ENCODE measurements at regions not wholly inside any gene's neighbourhood (a gene's known extent, or its start where the extent isn't known, plus 50 kb on each side); places are given as distances from the start of the nearest gene placed in this dataset.
"Not testable (repeated sequence)": the region's sequence is repeated elsewhere in the genome, so short reads cannot be mapped to it uniquely, and the experiment has no call there.

DNA sequence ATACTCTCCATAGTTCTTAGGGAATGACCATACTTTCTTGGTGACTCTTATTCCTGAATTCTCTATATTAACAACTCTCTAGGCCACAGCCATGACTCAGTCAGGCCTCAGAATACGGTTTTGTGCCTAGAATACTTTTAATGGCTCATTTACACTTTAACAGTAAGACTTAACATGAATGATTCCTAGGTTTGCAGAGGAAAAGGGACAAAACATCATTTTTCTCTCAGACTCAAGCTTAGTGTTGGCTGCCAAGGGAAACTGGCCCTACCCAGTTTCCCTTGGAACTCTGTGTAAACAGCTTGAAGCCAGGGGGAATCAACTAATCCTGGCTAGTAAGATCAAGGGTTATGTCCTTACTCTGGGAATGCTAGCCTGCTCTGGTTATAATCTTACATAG is 164.9 kb upstream of the PKN2 start:
- no peak for DNase-seq

DNA sequence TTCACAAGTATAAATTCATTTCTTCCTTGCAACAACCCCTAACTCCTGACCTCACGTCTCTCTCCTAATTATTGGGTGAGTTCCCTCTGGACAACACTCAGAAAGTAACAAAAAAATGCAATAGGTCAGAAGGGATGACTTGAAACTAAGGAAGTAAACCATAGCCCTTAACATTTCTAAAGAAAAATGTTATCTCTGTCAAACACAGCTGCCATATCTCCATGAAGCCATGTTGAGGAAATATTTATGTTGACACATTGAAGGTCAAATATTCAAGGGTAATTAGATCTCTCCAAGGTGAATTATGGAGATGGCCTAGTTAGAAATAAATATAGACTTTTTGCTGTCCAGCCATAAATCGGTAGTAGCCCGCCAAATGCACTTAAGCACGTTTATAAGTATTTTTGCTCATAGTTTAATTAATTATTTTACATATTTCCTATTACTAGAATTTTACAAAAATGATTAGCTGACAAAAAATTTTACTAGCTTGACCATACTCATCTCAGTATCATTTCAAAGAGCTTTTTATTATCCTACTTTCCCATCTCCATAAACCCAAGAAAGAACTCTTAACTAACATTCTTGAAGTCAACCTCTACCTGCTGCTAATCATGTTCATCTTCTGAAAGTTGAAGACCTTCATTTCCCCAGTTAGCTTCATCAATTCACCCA is 160.1 kb upstream of the PKN2 start:
- DNase-seq = no peak

DNA sequence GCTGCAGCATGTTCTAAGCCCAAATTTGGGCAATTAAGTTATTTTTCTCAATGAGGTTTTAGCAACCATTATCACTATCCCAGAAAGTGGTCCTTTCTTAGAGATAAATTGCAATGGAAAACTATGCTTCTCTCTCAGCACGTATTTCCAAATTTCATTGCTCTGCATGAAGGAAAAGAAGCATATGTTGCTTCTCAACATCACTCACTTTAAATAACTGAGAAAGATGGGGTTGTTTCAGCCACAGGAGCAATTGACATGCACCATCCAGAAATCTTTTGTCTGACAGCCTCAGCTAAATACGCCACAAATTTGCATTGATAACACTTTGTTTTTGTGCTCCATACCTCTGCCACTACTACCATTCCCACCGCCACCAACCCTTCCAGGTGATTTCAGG is 157.6 kb upstream of the PKN2 start:
- no peak for DNase-seq

DNA sequence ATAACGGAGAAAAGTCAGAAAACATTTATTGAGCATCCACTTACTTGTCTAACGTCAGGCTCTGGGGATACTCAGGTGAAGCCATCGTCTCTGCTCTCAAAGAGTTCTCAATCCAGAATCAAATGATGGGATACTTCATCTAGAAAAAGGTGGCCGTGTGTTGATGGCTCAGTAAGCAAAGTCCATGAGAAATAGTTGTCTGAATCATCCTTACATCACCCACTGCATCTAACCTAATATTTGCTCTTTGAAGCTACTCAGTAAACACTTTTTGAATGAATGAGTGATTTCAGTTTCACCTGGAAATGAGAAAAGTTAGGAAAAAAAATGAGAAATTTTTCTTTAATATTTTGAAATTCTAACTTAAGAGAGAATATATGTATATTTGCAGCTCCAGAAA is 155.3 kb upstream of the PKN2 start:
- DNase-seq = no peak

DNA sequence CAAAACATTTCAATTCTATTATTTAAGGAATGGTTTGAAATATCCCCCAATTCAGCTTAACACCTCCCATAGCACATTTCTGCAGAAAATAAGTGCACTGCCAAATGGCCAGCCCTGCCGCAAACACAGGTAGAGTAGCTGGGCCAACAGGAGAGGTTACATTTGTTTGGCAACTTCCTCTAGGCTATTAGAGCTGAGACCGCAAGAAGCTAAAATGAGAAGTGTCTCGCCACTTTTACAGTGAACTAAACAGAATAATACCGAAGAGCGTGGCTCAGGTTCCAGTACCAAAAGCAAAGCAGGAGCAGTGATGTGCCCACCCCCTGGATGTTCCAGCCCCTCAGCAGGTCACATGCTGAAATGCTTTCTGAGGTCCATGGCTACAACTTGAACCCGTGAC is 154.5 kb upstream of the PKN2 start:
- DNase-seq = peak; percentile 58

DNA sequence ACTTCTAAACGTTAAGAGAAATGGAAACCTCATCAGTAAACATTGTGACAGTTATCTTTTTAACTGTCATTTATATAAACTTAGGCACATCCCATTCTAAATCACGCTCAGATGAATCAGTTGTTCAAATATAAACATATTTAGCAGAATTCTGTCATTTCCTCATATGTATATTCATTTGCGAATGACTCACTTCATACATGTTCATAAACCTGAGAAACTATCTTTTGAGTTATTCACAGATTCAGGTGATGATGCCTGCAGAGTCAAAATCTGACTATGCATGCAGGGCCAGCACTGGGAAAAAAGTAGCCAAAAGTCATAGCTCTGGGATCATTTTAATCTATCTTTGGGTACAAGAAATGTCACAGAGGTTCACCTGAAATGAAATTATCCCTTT is 153.8 kb upstream of the PKN2 start:
- no peak for DNase-seq

DNA sequence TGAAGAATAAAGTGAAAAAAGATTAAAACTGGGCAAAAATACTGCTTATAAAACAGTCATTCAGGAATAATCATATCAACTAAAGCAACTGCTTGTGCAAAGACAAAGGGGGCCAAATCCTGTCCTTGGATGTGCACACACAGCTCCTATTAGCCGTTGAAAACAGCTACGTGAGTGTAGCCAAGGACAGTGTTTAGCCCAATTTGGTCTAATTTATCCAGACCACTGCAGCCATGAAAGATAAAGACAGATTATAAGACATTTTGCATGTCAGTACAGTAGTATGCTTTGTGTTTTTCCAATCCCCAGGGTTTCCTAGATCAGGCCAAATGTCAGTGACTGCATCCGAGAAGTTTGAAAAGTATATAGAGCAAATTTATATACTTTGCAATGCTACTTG is 146.3 kb upstream of the PKN2 start:
- no peak for DNase-seq

DNA sequence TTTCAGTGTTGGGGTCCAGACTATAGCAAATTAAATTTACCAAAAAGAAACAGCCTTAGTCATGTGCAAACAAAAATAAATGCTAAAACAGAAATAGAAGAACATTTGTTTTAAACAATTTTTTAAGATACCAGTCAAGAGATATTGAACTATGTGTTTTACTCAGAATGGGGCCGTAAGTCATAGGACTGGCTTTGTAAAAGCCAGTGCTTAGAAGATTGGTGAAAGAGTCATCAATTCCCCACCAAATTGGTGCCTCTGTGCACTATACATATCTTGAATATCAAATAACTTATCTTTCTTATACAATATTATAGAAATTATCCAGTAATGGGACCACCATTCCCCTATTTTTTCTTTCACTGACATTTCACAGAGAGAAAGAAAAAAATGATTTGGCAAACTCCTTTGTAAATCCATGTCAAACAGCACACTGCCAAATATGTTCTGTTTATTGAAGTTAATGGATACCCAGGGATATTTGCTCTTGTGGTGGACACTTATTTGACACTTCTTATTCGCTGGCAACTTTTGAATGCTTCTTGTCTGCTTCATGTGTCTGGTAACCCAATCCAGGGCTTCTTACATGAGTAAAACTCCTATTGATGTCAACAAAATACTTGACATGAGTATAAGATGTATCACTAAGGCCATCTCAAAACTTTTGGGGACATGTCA is 145.7 kb upstream of the PKN2 start:
- no peak for DNase-seq

DNA sequence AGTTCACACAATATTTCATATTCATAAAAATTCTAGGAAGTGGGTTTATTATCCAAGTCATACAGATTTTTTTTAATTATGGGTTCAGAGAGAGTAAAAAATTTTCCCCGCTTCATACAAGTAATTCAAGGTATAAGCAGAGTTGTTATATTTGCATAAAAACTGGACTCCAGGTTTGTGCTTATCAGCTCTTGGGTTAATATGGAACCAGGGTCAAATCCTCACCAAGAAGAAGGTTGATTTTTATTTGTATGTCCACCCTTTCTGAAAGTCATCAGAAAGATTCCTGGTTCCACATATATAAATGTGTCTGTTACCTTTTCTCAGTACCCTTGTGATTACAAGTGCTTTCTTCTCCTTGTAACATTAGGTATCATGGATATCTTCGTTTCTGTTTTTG is 143.8 kb upstream of the PKN2 start:
- no peak for DNase-seq

DNA sequence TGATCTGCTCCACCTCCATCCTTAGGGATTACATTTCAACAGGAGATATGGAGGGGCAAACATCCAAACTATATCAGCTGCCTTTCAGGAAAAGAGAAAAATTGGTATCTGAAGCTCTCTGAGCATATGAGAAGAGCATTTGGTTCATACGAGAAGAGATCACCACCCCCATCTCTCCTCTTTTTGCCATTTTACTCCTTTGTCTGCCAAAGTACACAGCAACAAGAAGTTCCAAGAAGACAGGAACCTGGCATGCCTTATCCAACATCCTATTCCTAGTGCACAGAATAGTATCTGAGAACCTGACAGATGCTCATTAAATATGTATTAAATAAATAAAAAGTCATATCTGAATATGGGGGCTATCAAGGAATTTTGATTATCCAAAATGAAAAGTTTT is 142.5 kb upstream of the PKN2 start:
- no peak for DNase-seq

DNA sequence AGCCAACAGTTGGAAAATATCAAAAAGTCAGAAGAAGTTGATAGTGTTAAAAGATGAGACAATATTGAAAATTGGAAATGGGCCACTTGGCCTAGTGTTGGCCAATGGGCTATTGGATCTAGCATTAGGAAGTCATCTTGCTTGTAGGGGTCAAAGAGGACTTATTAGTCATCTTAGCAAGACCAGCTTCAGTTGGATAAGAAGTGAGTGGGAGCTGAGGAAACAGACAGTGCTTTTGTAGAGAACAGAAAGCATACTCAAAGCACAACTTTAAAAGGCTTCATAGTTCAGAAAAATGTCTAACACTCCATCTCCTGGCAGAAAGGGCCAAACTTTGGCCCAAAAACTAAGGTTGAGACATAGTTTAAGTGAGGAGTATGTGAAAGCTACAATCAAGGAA is 139.9 kb upstream of the PKN2 start:
- no peak for DNase-seq

DNA sequence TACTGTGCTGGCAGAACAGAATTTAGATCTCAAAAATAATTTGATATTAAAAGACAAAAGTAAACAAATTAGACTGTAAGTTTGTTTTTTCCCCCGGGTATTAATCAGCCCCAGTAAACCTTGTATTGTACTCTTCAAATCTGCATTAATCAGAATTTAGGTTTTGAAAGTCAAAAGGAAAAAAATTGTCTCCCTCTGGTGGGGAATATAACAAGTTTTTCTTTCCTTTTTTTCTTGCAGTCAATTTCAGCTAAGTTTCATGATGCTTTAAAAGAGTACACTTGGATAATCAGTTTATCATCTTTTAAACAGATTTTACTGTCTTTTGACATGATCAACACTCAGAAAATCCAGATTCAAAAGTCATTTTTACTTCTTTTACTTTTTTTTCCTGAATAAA is 134.5 kb upstream of the PKN2 start:
- no peak for DNase-seq

DNA sequence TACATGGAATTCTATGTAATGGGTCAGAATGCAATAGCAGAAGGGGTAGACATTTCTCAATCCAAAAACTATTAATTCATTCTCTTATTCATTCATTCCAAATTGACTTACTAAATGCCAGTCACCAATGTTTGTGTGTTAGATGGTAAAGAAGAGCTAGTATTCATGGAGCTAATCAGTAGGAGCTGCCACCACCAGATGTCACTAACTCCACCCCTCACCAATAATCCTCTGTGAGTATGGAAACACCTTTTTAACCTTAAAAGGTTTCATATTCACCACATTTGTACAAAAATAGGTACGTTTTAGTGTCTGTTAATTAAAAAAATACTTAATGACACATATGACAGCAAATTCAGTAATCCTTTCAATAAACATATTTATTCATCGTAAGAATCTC is 131.8 kb upstream of the PKN2 start:
- DNase-seq = no peak

DNA sequence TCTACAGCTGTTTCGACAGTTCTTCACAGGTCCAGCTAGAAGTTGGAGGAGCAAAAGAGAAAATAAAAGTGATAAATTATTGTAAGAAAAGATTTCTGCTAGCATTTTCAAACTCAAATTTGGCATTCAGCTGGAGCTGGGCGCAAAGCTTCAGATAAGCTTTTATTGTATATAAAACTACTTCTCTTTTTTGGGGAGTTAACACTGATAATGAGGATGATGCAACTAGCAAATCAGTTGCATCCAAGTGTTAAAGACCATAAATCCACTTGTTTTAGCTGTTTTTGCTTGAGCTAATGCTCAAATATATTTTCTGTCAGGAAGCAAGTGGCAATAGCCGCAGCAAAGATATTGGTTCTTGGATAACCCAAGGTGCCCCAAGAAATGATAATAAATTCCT is 127.1 kb upstream of the PKN2 start:
- DNase-seq = peak; percentile 40

DNA sequence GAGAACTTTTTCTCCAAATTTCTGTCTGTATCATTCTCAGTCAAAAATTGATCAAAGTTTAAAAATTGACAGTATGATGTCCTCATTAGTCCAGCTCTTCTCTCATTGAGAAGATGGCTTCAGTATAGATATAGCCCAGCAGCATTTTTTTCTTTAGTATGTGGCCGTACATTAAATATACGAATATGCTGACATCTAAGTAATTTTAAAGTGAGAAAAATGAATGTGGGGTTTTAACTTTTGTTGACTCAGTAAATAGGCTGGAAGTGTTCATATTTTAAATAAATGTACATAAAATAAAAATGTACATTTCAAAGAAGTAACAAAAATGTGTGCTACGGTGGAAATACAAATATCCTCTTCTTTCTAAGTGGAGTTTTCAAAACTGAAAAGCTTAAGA is 123.5 kb upstream of the PKN2 start:
- no peak for DNase-seq

DNA sequence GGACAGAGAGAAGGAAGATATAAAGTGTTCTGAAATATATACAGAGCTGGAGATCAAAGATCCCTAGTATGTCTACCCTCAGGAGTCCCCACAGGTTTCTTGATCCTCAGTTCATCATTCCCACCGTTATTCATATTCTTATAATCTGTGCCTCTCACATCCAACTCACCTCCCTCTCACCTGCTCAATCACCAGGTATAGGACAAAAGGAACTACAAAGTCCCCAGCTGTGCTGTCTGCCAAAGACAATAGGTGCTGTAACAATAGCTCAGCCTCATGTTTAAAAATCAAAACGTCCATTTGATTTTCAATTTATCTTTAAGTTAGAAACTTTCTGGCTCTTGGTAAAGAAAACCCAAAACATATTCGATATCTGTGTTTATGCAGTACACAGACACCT is 121.1 kb upstream of the PKN2 start:
- no peak for DNase-seq

DNA sequence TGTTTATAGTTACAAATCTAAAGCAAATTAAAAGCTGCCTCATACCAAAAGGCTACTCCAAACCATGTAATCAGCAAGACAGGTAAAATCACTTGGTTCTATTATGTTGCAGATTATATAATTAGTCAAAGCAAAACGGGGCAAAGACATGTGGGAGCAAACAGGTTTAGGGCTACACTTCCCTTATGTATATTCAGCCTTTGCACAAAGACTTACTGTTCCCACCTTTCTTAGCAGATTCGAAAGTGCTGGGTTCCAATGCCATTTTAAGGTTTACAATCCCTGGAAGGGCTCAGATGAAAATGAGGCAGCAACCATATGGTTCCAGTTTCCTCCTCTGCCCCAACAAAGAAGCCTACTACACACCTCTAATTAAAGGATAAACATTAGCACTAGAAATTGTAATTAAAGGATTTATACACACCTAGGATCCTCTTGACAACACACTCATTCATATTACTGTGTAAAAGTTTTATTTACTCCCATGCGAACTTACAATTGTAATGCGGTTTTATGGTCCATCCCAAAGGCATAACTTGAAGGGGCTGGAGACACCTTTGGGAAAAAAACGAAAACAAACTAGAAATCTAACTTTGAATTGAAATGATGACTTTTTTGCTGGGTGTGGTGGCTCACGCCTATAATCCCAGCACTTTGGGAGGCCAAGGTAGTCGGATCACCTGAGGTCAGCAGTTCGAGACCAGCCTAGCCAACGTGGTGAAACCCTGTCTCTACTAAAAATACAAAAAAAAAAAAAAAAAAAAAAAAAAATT is 117.3 kb upstream of the PKN2 start:
- DNase-seq = no peak

DNA sequence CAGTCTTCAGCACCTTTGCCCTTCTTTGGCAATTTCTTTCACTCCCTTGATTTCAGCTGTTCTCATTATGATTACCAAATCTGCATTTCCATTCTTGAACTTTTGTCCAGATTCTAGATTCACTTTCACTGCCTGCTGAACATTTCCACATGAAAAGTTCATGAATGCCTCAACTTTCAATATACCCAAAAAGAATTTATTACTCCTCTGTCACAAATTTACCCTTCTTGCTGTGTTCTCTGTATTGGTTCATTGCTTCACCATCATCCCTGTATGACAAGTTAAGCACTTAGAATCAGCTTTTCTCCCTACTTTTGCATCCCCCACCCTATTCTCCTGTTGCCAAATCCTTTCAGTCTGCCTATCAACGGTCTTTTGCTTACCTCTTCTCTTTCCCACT is 112.6 kb upstream of the PKN2 start:
- DNase-seq = no peak

DNA sequence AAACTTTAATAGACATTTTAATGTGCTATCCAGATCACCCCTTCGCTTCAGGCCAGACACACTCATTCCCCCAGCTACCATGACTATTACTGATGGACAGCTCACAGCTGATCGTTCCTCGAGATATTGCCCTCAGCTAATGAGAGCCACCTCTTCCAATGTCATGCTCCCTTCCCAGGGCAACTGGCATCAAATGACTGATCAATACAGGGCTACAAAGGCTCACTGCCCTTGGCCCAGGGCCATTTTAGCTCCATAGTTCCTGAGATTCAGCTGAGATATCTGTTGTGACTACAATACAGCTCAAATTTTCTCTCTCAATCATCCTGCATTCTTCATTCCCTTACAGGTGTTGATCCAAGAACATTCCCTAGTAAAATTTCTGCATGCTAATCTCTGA is 104.5 kb upstream of the PKN2 start:
- no peak for DNase-seq

DNA sequence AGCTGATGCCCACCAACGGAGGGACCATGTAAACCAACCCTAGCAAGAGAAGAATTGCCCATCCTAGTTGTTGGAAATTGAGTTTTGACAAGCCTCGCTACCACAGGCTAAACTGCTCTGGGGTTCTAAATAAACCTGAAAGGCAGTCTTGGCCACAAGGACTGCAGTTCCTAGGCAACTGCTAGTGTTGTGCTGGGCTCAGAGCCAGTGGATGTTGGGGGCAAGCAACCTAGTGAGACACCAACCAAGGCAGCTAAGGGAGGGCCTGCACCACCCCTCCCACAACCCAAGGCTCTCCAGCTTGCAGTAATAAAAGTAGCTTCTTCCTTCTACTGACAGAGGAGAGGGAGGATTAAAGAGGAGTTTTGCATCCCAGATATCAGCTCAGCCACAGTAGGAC is 102.4 kb upstream of the PKN2 start:
- DNase-seq = no peak

DNA sequence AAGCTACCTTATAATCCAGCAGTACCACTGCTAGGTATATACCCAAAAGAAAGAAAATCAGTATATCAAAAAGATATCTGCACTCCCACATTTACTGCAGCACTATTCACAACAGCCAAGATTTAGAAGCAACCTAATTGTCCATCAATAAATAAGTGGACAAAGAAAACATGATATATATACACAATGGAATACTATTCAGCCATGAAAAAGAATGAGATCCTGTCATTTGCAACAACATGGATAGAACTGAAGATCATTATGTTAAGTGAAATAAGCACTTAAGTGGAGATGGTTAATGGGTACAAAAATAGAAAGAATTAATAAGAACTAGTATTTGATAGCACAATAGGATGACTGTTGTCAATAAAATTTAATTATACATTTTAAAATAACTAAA is 90.7 kb upstream of the PKN2 start:
- DNase-seq = no peak

DNA sequence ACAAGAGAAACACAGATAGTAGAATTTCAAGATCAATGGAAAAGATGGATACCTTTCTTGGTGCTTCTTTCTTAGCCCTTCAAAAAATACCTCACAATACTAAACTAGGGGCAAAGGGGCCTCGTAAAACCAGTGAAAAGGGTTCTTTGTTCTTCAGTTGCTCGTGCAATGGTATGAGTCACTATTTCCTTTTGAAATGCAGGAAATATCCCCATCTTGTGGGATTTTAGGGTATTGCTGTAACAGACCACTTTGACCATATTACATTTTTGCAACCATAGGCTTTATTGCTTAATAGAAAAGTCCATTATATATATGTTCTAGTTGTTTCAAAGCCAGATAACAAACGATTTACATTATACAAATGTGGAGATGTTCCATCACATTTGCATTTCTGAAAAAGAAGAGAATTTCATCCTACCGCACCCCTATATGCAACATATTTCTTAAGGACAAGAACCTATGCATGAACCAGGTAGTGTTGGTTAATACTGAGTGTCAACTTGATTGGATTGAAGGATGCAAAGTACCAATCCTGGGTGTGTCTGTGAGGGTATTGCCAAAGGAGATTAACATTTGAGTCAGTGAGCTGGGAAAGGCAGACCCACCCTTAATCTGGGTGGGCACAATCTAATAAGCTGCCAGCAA is 88.6 kb upstream of the PKN2 start:
- DNase-seq = peak; percentile 75

DNA sequence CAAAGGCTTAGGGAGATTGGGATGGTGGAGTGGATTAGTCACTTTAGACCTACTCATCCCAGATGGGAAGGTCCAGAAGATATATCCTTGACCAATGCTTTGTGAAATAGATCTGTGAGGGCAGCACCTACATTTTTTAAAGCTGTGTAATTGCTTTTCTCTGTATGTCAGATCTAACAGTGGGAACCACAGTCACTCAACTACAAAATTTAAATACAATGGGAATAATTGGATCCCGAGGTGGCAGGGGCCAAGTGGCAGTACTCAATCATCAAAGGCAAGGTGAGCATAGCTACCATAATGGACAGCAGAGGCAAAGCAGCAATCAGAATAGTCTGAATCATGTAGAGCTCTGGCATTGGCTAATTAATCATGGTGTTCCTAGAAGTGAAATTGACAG is 86.1 kb upstream of the PKN2 start:
- not testable (repeated sequence) for DNase-seq
